A673 (cell line): ENCODE measurements at regions not wholly inside any gene's neighbourhood (a gene's known extent, or its start where the extent isn't known, plus 50 kb on each side); places are given as distances from the start of the nearest gene placed in this dataset.

Source experiments
- CTCF ChIP-seq: fragments of 300-800, 200-600 bp; sonication (generic); conservative IDR thresholded peaks from 2 replicates; pipeline ENCODE4 v1.5.1; 2017; ENCODE audit warnings: low read depth, mild to moderate bottlenecking, antibody characterized with exemption, low read length, moderate library complexity, mixed read lengths
- EZH2 ChIP-seq: fragments of 200-600 bp; sonication (generic); IDR thresholded peaks from 2 replicates; pipeline ENCODE4 v1.6.1; 2017; ENCODE audit warnings: borderline replicate concordance, low read depth, mild to moderate bottlenecking, mixed read lengths, antibody characterized with exemption, low read length; ENCODE audit not compliant: poor library complexity, severe bottlenecking

- TF ChIP-seq CTCF (no peak), EZH2 (no peak)
Measured at GRCh38 chr2:6671913-6672312, 193.8 kb downstream of the CMPK2 start.
